Panc1 (cell line): ENCODE measurements at regions not wholly inside any gene's neighbourhood (a gene's known extent, or its start where the extent isn't known, plus 50 kb on each side); places are given as distances from the start of the nearest gene placed in this dataset.

Source experiments
- ATAC-seq: fragments of 200-7000 bp; cut with Tn5 transposase; 2 replicates; pipeline ENCODE4 v1.9.1; 2020; ENCODE audit warnings: mild to moderate bottlenecking, moderate library complexity
- BruUV-seq: library from RNA; stranded (reverse); fragments of 400-500 nt; replicated peaks from 2 replicates; lab custom pipeline; 2021; lab: Mats Ljungman, UMichigan
- CTCF ChIA-PET: fragments of 300-600 bp; sonication (Branson Sonifier 250); formaldehyde crosslinking; loops from one replicate; lab custom pipeline; 2022; ENCODE audit warnings: antibody characterized with exemption; lab: Charles Lee
- POLR2A ChIA-PET: fragments of 300-600 bp; sonication (Branson Sonifier 250); formaldehyde crosslinking; loops from one replicate; lab custom pipeline; 2022; ENCODE audit warnings: antibody characterized with exemption; lab: Charles Lee
- DNase-seq: peaks from one replicate; pipeline ENCODE4 v3.0.0-alpha.2; 2010; ENCODE audit warnings: low read depth, low spot score
- H3K27ac ChIP-seq: 2 replicates; pipeline ENCODE4 v1.5.1; 2011; ENCODE audit warnings: mild to moderate bottlenecking, low read length, inconsistent platforms
- H3K27me3 ChIP-seq: fragments of 200-500 bp; sonication (Bioruptor generic); 2 replicates; pipeline ENCODE4 v1.6.0; 2014; ENCODE audit warnings: low read length, inconsistent platforms; ENCODE audit not compliant: control insufficient read depth, insufficient read depth
- H3K36me3 ChIP-seq: fragments of 200-500 bp; sonication (Bioruptor generic); 2 replicates; pipeline ENCODE4 v1.5.1; 2014; ENCODE audit warnings: inconsistent platforms, mild to moderate bottlenecking, low read length, moderate library complexity; ENCODE audit not compliant: control insufficient read depth, insufficient read depth
- H3K4me1 ChIP-seq: 2 replicates; pipeline ENCODE4 v1.5.1; 2011; ENCODE audit warnings: inconsistent platforms, mild to moderate bottlenecking, low read length, moderate library complexity; ENCODE audit not compliant: control insufficient read depth, insufficient read depth
- H3K4me3 ChIP-seq, 2 experiments: 2 replicates each; pipeline ENCODE4 v1.5.1; 2011 to 2012; ENCODE audit warnings: low read depth in 2 of 2, low read length in 2 of 2, mild to moderate bottlenecking in 2 of 2, inconsistent platforms in 1 of 2, moderate library complexity in 1 of 2
- H3K9me3 ChIP-seq: fragments of 200-500 bp; sonication (Bioruptor generic); 2 replicates; pipeline ENCODE4 v1.5.1; 2014; ENCODE audit warnings: low read depth, mild to moderate bottlenecking, inconsistent platforms, low read length, moderate library complexity; ENCODE audit not compliant: control insufficient read depth, insufficient read depth
- POLR2AphosphoS5 ChIP-seq: IDR thresholded peaks from 2 replicates; pipeline ENCODE4 v1.6.1; 2012; ENCODE audit warnings: mild to moderate bottlenecking, low read depth, low read length, moderate library complexity
- SIN3A ChIP-seq: IDR thresholded peaks from 2 replicates; pipeline ENCODE4 v1.6.1; 2012; ENCODE audit warnings: low read depth, mild to moderate bottlenecking, low read length, moderate library complexity, borderline replicate concordance; ENCODE audit not compliant: insufficient read depth
- TCF7L2 ChIP-seq: IDR thresholded peaks from 2 replicates; pipeline ENCODE4 v1.6.1; 2011; ENCODE audit warnings: mild to moderate bottlenecking, low read depth, low read length, inconsistent platforms
- in situ Hi-C: cut with HindIII; loops from 2 replicates; pipeline ENCODE4 v1.10.0; 2016; ENCODE audit warnings: low sequenced_read_pairs, low pct_unique_long_range_greater_than_20kb
- intact Hi-C: fragments of 100-400 bp; cut with micrococcal nuclease; formaldehyde crosslinking; loops from one replicate; pipeline ENCODE4 v1.10.0; 2022; ENCODE audit not compliant: unreplicated experiment
- TF ChIP-seq, protein P1 (sequence below), 2 experiments: IDR thresholded peaks; 2 replicates each; pipeline ENCODE4 v1.6.1; 2011 to 2012; ENCODE audit warnings: low read depth in 2 of 2, control low read depth in 1 of 2, low read length in 1 of 2, mild to moderate bottlenecking in 1 of 2, moderate library complexity in 1 of 2; ENCODE audit not compliant: insufficient read depth in 1 of 2
- TF ChIP-seq, protein P2 (sequence below): fragments of 450-650 bp; IDR thresholded peaks from 2 replicates; pipeline ENCODE4 v1.5.1; 2017; ENCODE audit warnings: mild to moderate bottlenecking

DNA sequence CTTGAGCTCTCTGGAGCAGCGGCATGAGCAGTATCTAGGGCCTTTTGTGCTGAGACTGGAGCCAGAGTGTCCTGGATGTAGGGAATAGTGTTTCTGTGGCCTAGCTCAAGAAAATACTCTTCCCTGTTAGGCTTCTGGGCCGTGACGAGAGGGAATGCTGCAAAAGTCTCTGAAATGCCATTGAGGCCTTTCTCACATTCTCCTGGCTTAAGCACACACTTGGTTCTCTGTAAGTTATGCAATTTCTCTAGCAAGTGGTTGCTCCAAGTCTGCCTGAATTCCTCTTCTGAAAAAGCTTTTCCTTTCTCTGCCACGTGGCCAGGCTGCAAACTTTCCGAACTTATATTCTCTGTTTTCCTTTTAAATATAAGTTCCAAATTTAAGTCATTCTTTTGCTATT lies 744.4 kb downstream of the GRIK2 start:
- H3K36me3 ChIP-seq: no peaks in the 10 kb centered on the region
- in situ Hi-C loops (no loop called here), intact Hi-C loops (no loop called here)
- ATAC-seq: no peak
- CTCF ChIA-PET: no interaction called here
- no peak for DNase-seq
- TF ChIP-seq, protein P1, sequence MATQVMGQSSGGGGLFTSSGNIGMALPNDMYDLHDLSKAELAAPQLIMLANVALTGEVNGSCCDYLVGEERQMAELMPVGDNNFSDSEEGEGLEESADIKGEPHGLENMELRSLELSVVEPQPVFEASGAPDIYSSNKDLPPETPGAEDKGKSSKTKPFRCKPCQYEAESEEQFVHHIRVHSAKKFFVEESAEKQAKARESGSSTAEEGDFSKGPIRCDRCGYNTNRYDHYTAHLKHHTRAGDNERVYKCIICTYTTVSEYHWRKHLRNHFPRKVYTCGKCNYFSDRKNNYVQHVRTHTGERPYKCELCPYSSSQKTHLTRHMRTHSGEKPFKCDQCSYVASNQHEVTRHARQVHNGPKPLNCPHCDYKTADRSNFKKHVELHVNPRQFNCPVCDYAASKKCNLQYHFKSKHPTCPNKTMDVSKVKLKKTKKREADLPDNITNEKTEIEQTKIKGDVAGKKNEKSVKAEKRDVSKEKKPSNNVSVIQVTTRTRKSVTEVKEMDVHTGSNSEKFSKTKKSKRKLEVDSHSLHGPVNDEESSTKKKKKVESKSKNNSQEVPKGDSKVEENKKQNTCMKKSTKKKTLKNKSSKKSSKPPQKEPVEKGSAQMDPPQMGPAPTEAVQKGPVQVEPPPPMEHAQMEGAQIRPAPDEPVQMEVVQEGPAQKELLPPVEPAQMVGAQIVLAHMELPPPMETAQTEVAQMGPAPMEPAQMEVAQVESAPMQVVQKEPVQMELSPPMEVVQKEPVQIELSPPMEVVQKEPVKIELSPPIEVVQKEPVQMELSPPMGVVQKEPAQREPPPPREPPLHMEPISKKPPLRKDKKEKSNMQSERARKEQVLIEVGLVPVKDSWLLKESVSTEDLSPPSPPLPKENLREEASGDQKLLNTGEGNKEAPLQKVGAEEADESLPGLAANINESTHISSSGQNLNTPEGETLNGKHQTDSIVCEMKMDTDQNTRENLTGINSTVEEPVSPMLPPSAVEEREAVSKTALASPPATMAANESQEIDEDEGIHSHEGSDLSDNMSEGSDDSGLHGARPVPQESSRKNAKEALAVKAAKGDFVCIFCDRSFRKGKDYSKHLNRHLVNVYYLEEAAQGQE (IDR thresholded peaks at IDR 0.05; ENCODE audit: insufficient read depth in 1 of 2, low read depth in 2 of 2, low read length in 1 of 2): no peak
- TF ChIP-seq POLR2AphosphoS5: no peak
- TF ChIP-seq TCF7L2: no peak
- TF ChIP-seq, protein P2, sequence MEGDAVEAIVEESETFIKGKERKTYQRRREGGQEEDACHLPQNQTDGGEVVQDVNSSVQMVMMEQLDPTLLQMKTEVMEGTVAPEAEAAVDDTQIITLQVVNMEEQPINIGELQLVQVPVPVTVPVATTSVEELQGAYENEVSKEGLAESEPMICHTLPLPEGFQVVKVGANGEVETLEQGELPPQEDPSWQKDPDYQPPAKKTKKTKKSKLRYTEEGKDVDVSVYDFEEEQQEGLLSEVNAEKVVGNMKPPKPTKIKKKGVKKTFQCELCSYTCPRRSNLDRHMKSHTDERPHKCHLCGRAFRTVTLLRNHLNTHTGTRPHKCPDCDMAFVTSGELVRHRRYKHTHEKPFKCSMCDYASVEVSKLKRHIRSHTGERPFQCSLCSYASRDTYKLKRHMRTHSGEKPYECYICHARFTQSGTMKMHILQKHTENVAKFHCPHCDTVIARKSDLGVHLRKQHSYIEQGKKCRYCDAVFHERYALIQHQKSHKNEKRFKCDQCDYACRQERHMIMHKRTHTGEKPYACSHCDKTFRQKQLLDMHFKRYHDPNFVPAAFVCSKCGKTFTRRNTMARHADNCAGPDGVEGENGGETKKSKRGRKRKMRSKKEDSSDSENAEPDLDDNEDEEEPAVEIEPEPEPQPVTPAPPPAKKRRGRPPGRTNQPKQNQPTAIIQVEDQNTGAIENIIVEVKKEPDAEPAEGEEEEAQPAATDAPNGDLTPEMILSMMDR: no peak
- no peak for TF ChIP-seq SIN3A
- no peaks in the 10 kb centered on the region for H3K27me3 ChIP-seq
- BruUV-seq: no TSS peak
- H3K4me1 ChIP-seq: no peaks in the 10 kb centered on the region
- no peak overlapping the region for H3K27ac ChIP-seq
- POLR2A ChIA-PET: no interaction called here
- no peak overlapping the region for H3K4me3 ChIP-seq
- no peaks in the 10 kb centered on the region for H3K9me3 ChIP-seq

DNA sequence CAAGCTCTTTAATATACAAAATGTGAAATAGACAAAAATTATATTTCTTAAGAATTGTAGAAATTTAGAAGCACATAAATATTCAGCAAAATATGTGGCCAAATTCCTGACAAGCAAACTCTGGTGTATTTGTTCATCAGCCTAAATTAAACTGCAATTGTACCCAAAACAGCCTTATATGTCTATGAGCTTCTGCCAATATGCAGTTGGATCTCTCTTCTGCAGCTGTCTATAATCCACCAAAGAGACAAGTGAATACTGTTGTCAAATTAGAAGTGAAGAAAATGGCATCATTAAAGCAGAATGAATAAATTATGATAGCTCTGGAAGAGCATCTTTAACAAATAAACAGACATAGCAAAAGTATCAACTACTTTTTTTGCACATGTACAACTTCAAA lies 755.7 kb downstream of the GRIK2 start:
- H3K36me3 ChIP-seq: no peaks in the 10 kb centered on the region
- ChIA-PET CTCF (no interaction called here), POLR2A (no interaction called here)
- no peaks in the 10 kb centered on the region; the same call in 1 of the 2 replicates for H3K9me3 ChIP-seq
- no peak for TF ChIP-seq TCF7L2
- ATAC-seq (no peak), DNase-seq (no peak)
- no peak overlapping the region for H3K27ac ChIP-seq
- H3K27me3 ChIP-seq: no peaks in the 10 kb centered on the region
- H3K4me1 ChIP-seq: no peaks in the 10 kb centered on the region
- BruUV-seq: no TSS peak
- H3K4me3 ChIP-seq: no peak overlapping the region
- in situ Hi-C loops: no loop called here
- intact Hi-C loops: no loop called here

DNA sequence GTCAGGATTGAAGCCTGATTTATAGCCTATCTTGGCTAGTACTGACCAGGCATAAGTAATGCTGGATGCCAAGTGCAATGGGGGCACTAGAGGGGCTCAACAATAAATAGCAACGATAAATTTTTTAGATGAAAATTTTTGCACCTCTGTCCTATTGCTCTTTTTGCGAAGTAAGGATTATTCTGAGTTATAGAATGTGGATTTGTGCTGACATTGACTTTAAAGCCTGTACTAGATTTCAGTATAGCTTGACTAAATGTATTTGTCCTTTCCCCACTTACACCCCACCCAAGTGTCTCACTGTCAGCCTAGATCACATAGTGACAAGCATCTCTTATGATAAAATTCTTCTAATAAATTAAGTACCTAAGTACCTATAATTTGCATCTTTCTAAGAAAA lies 757.0 kb downstream of the GRIK2 start:
- ChIA-PET POLR2A (interaction anchor here (0.7 kb wide), 1 partner anchor 166 kb away, joined by 8 read pairs; no protein-coding TSS in a partner anchor), CTCF (no interaction called here)
- H3K27ac ChIP-seq: no peak overlapping the region
- no TSS peak for BruUV-seq
- no peaks in the 10 kb centered on the region; the same call in 1 of the 2 replicates for H3K9me3 ChIP-seq
- H3K36me3 ChIP-seq: no peaks in the 10 kb centered on the region
- in situ Hi-C loops: no loop called here
- TF ChIP-seq POLR2AphosphoS5: no peak
- no peak for TF ChIP-seq TCF7L2
- TF ChIP-seq, protein P1 (IDR thresholded peaks at IDR 0.05; ENCODE audit: insufficient read depth in 1 of 2, low read depth in 2 of 2, low read length in 1 of 2): no peak
- TF ChIP-seq, protein P2: no peak
- no peak for TF ChIP-seq SIN3A
- no peaks in the 10 kb centered on the region for H3K4me1 ChIP-seq
- no peak overlapping the region for H3K4me3 ChIP-seq
- no peaks in the 10 kb centered on the region for H3K27me3 ChIP-seq
- intact Hi-C loops: no loop called here
- no peak for DNase-seq
- no peak for ATAC-seq
